ENCODE measurements at regions not wholly inside any gene's neighbourhood (a gene's known extent, or its start where the extent isn't known, plus 50 kb on each side); places are given as distances from the start of the nearest gene placed in this dataset.

GRCh38 chr2:122692400-122693083 lies 937.1 kb downstream of the TSN start:
- WGBS (ENCODE audit: insufficient coverage) = 93% methylated on average over 3 of the region's 4 CpGs
- TF ChIP-seq CTCF (IDR thresholded peaks at IDR 0.05) = no peak
- ATAC-seq = no peak
- Mint-ChIP-seq H3K4me3 (no peak overlapping the region), H3K27me3 (ENCODE audit: low read depth in 2 of 2) (no peaks in the 10 kb centered on the region), H3K27ac (no peak overlapping the region), H3K4me1 (no peaks in the 10 kb centered on the region), H3K9me3 (peaks cover 9 to 15% of the 10 kb centered on the region in 2 donors), H3K36me3 (no peaks in the 10 kb centered on the region)
- Histone ChIP-seq H3K4me3 (ENCODE audit: low read length) (no peak overlapping the region), H3K9me3 (ENCODE audit: control insufficient read depth, insufficient read depth, low read length) (peaks cover 2% of the 10 kb centered on the region), H3K36me3 (ENCODE audit: control insufficient read depth, insufficient read depth, low read length) (no peaks in the 10 kb centered on the region), H3K4me1 (ENCODE audit: control insufficient read depth, insufficient read depth, low read length) (no peaks in the 10 kb centered on the region), H3K27me3 (ENCODE audit: control insufficient read depth, insufficient read depth, low read length) (no peaks in the 10 kb centered on the region), H3K27ac (ENCODE audit: low read length) (no peak overlapping the region)
- no peak for DNase-seq
- intact Hi-C loops (cut with micrococcal nuclease) = no loop called here

GRCh38 chr2:122697415-122697814 lies 942.0 kb downstream of the TSN start:
- intact Hi-C loops (cut with micrococcal nuclease) = no loop called here
- 85% methylated on average over 1 of the region's 1 CpG for WGBS (ENCODE audit: insufficient coverage)
- no peaks in the 10 kb centered on the region for H3K27me3 ChIP-seq (ENCODE audit: control insufficient read depth, insufficient read depth, low read length)
- Mint-ChIP-seq H3K4me1 (no peaks in the 10 kb centered on the region), H3K36me3 (no peaks in the 10 kb centered on the region), H3K9me3 (peaks cover 6 to 9% of the 10 kb centered on the region in 2 donors), H3K4me3 (no peak overlapping the region), H3K27ac (no peak overlapping the region), H3K27me3 (ENCODE audit: low read depth in 2 of 2) (no peaks in the 10 kb centered on the region)
- H3K9me3 ChIP-seq (ENCODE audit: control insufficient read depth, insufficient read depth, low read length) = no peaks in the 10 kb centered on the region
- DNase-seq (no peak), ATAC-seq (no peak)
- no peak for TF ChIP-seq CTCF (IDR thresholded peaks at IDR 0.05)
- no peak overlapping the region for H3K27ac ChIP-seq (ENCODE audit: low read length)
- H3K4me1 ChIP-seq (ENCODE audit: control insufficient read depth, insufficient read depth, low read length) = no peaks in the 10 kb centered on the region
- H3K4me3 ChIP-seq (ENCODE audit: low read length) = no peak overlapping the region
- H3K36me3 ChIP-seq (ENCODE audit: control insufficient read depth, insufficient read depth, low read length) = no peaks in the 10 kb centered on the region

- H3K9me3 Mint-ChIP-seq = peaks cover 5 to 12% of the 10 kb centered on the region in 2 donors
- no peak overlapping the region for H3K27ac Mint-ChIP-seq
- Histone ChIP-seq H3K4me1 (ENCODE audit: control insufficient read depth, insufficient read depth, low read length) (no peaks in the 10 kb centered on the region), H3K4me3 (ENCODE audit: low read length) (no peak overlapping the region), H3K9me3 (ENCODE audit: control insufficient read depth, insufficient read depth, low read length) (peaks cover 4% of the 10 kb centered on the region), H3K27me3 (ENCODE audit: control insufficient read depth, insufficient read depth, low read length) (no peaks in the 10 kb centered on the region), H3K36me3 (ENCODE audit: control insufficient read depth, insufficient read depth, low read length) (no peaks in the 10 kb centered on the region), H3K27ac (ENCODE audit: low read length) (no peak overlapping the region)
- no peak overlapping the region for H3K4me3 Mint-ChIP-seq
- DNase-seq (no peak), ATAC-seq (no peak)
- intact Hi-C loops (cut with micrococcal nuclease) = no loop called here
- no peak for TF ChIP-seq CTCF (IDR thresholded peaks at IDR 0.05)
- no peaks in the 10 kb centered on the region for H3K4me1 Mint-ChIP-seq
- H3K27me3 Mint-ChIP-seq (ENCODE audit: low read depth in 2 of 2) = no peaks in the 10 kb centered on the region
- H3K36me3 Mint-ChIP-seq = peaks cover 6% of the 10 kb centered on the region
- 90% methylated on average over 1 of the region's 1 CpG for WGBS (ENCODE audit: insufficient coverage)
Measured at GRCh38 chr2:122703676-122704075, 948.2 kb downstream of the TSN start.

- Mint-ChIP-seq H3K27me3 (ENCODE audit: low read depth in 2 of 2) (no peaks in the 10 kb centered on the region), H3K27ac (no peak overlapping the region), H3K4me1 (no peaks in the 10 kb centered on the region), H3K4me3 (no peak overlapping the region), H3K36me3 (peaks cover 6% of the 10 kb centered on the region), H3K9me3 (peaks cover 5 to 14% of the 10 kb centered on the region in 2 donors)
- no peak for TF ChIP-seq CTCF (IDR thresholded peaks at IDR 0.05)
- Histone ChIP-seq H3K4me3 (ENCODE audit: low read length) (no peak overlapping the region), H3K36me3 (ENCODE audit: control insufficient read depth, insufficient read depth, low read length) (no peaks in the 10 kb centered on the region), H3K27ac (ENCODE audit: low read length) (no peak overlapping the region), H3K9me3 (ENCODE audit: control insufficient read depth, insufficient read depth, low read length) (peaks cover 4% of the 10 kb centered on the region), H3K27me3 (ENCODE audit: control insufficient read depth, insufficient read depth, low read length) (no peaks in the 10 kb centered on the region), H3K4me1 (ENCODE audit: control insufficient read depth, insufficient read depth, low read length) (no peaks in the 10 kb centered on the region)
- WGBS (ENCODE audit: insufficient coverage) = no CpG with 5 or more reads among the region's 1 CpG
- ATAC-seq = no peak
- intact Hi-C loops (cut with micrococcal nuclease) = no loop called here
- no peak for DNase-seq
Measured at GRCh38 chr2:122704109-122704563, 948.7 kb downstream of the TSN start.

Measured in natural killer cell (primary cell).